SK-N-SH (cell line): ENCODE measurements at regions not wholly inside any gene's neighbourhood (a gene's known extent, or its start where the extent isn't known, plus 50 kb on each side); places are given as distances from the start of the nearest gene placed in this dataset.

Source experiments
- CHD2 ChIP-seq: fragments of 150-350 bp; IDR thresholded peaks from 2 replicates; pipeline ENCODE4 v1.6.1; 2018; ENCODE audit warnings: low read length; ENCODE audit not compliant: partially characterized antibody
- ELF1 ChIP-seq: IDR thresholded peaks from 2 replicates; pipeline ENCODE4 v1.4.0; 2012
- FOXM1 ChIP-seq: IDR thresholded peaks from 2 replicates; pipeline ENCODE4 v1.4.0; 2012; ENCODE audit warnings: low read depth, mild to moderate bottlenecking
- GABPA ChIP-seq: IDR thresholded peaks from 2 replicates; pipeline ENCODE4 v1.4.0; 2012; ENCODE audit warnings: low read depth, mild to moderate bottlenecking
- IRF3 ChIP-seq: fragments of 150-350 bp; IDR thresholded peaks from 2 replicates; pipeline ENCODE4 v1.6.1; 2016; ENCODE audit warnings: mild to moderate bottlenecking, low read depth, low read length
- JUND ChIP-seq: IDR thresholded peaks from 2 replicates; pipeline ENCODE4 v1.4.0; 2012
- MXI1 ChIP-seq: IDR thresholded peaks from 2 replicates; pipeline ENCODE4 v1.6.1; 2012; ENCODE audit warnings: mild to moderate bottlenecking, low read depth, low read length, improper control_type of control experiment
- NRF1 ChIP-seq: IDR thresholded peaks from 2 replicates; pipeline ENCODE4 v1.6.1; 2012; ENCODE audit warnings: low read depth, mild to moderate bottlenecking, low read length
- PBX3 ChIP-seq: IDR thresholded peaks from 2 replicates; pipeline ENCODE4; 2012
- RAD21 ChIP-seq: IDR thresholded peaks from 2 replicates; pipeline ENCODE4 v1.6.1; 2012; ENCODE audit warnings: mild to moderate bottlenecking, low read length
- RCOR1 ChIP-seq: fragments of 150-350 bp; IDR thresholded peaks from 2 replicates; pipeline ENCODE4 v1.6.1; 2017; ENCODE audit warnings: antibody characterized with exemption, low read length
- RFX5 ChIP-seq: IDR thresholded peaks from 2 replicates; pipeline ENCODE4 v1.6.1; 2012; ENCODE audit warnings: mild to moderate bottlenecking, improper control_type of control experiment, low read length
- SMC3 ChIP-seq: IDR thresholded peaks from 2 replicates; pipeline ENCODE4 v1.6.1; 2012; ENCODE audit warnings: low read depth, low read length, improper control_type of control experiment
- TAF1 ChIP-seq: IDR thresholded peaks from 2 replicates; pipeline ENCODE4 v1.6.1; 2012; ENCODE audit warnings: low read depth, mild to moderate bottlenecking, low read length, moderate library complexity, borderline replicate concordance
- TCF12 ChIP-seq: IDR thresholded peaks from 2 replicates; pipeline ENCODE4 v1.4.0; 2012
- TEAD4 ChIP-seq: IDR thresholded peaks from 2 replicates; pipeline ENCODE4 v1.4.0; 2012; ENCODE audit warnings: mild to moderate bottlenecking, borderline replicate concordance; ENCODE audit not compliant: insufficient read depth
- YY1 ChIP-seq: IDR thresholded peaks from 2 replicates; pipeline ENCODE4 v1.4.0; 2012; ENCODE audit warnings: low read depth, mild to moderate bottlenecking
- TF ChIP-seq, protein P1 (sequence below): fragments of 150-350 bp; IDR thresholded peaks from 2 replicates; pipeline ENCODE4 v1.6.1; 2017; ENCODE audit warnings: antibody characterized with exemption, low read length, low read depth, borderline replicate concordance
- TF ChIP-seq, protein P2 (sequence below): IDR thresholded peaks from 2 replicates; pipeline ENCODE4 v1.4.0; 2012; ENCODE audit warnings: low read depth
- TF ChIP-seq, protein P3 (sequence below): fragments of 200-600 bp; sonication (generic); IDR thresholded peaks from 2 replicates; pipeline ENCODE4 v1.6.1; 2017; ENCODE audit warnings: antibody characterized with exemption, mild to moderate bottlenecking, moderate library complexity
- TF ChIP-seq, protein P4 (sequence below): IDR thresholded peaks from 2 replicates; pipeline ENCODE4 v1.6.1; 2012; ENCODE audit warnings: mild to moderate bottlenecking, low read depth, low read length, moderate library complexity

DNA sequence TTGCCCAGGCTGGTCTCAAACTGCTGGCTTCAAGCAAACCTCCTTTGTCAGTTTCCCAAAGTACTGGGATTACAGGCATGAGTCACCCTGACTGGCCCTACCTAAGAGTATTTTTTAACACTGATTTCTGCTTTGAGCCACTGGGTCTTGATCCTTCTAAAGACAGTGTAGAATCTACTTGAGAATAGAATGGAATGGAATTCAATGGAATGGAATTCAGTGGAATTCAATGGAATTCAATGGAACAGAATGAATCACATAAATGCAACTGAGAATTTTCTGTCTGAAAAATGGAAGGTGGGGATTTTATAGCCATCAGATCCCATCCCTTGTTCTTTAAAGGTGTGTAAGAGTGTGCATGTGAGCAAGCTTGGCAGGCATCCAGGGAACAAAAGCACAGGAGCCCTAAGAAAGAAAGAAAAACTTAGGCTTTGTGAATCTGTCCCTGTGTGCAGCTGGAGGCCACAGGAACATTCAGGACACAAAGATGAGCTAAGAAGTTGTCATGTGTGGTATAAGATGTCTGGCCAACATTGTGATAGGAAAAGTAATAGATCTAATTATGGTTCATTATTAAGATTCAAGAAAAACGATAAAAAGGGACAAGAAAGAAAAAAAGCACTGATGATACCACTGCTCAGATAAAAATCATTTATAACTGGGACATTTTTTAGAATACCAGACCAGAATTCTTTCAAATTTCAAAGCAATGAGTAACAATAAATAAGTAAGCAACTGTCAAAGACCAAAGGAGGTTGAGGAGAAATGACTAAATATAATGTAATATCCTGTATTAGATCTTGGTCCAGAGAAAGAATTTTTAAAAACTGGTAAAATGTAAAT is 681.0 kb upstream of the GJE1 start (continued):
- TF ChIP-seq IRF3 (no peak), NRF1 (no peak), RCOR1 (no peak), TEAD4 (peak; percentile 9; the same call in 1 of the 2 replicates), FOXM1 (0 out of 2 replicates have a peak, but pooled peaks have one; percentile 46), CHD2 (no peak), YY1 (no peak), SMC3 (no peak), TCF12 (peak; percentile 32), GABPA (no peak), PBX3 (peak; percentile 62), RAD21 (no peak), TAF1 (no peak), RFX5 (no peak), MXI1 (no peak), ELF1 (no peak), JUND (peak; percentile 77)
- TF ChIP-seq, protein P1, sequence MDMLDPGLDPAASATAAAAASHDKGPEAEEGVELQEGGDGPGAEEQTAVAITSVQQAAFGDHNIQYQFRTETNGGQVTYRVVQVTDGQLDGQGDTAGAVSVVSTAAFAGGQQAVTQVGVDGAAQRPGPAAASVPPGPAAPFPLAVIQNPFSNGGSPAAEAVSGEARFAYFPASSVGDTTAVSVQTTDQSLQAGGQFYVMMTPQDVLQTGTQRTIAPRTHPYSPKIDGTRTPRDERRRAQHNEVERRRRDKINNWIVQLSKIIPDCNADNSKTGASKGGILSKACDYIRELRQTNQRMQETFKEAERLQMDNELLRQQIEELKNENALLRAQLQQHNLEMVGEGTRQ: no peak
- TF ChIP-seq, protein P2, sequence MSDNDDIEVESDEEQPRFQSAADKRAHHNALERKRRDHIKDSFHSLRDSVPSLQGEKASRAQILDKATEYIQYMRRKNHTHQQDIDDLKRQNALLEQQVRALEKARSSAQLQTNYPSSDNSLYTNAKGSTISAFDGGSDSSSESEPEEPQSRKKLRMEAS: no peak
- TF ChIP-seq, protein P3, sequence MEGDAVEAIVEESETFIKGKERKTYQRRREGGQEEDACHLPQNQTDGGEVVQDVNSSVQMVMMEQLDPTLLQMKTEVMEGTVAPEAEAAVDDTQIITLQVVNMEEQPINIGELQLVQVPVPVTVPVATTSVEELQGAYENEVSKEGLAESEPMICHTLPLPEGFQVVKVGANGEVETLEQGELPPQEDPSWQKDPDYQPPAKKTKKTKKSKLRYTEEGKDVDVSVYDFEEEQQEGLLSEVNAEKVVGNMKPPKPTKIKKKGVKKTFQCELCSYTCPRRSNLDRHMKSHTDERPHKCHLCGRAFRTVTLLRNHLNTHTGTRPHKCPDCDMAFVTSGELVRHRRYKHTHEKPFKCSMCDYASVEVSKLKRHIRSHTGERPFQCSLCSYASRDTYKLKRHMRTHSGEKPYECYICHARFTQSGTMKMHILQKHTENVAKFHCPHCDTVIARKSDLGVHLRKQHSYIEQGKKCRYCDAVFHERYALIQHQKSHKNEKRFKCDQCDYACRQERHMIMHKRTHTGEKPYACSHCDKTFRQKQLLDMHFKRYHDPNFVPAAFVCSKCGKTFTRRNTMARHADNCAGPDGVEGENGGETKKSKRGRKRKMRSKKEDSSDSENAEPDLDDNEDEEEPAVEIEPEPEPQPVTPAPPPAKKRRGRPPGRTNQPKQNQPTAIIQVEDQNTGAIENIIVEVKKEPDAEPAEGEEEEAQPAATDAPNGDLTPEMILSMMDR: no peak
- TF ChIP-seq, protein P4, sequence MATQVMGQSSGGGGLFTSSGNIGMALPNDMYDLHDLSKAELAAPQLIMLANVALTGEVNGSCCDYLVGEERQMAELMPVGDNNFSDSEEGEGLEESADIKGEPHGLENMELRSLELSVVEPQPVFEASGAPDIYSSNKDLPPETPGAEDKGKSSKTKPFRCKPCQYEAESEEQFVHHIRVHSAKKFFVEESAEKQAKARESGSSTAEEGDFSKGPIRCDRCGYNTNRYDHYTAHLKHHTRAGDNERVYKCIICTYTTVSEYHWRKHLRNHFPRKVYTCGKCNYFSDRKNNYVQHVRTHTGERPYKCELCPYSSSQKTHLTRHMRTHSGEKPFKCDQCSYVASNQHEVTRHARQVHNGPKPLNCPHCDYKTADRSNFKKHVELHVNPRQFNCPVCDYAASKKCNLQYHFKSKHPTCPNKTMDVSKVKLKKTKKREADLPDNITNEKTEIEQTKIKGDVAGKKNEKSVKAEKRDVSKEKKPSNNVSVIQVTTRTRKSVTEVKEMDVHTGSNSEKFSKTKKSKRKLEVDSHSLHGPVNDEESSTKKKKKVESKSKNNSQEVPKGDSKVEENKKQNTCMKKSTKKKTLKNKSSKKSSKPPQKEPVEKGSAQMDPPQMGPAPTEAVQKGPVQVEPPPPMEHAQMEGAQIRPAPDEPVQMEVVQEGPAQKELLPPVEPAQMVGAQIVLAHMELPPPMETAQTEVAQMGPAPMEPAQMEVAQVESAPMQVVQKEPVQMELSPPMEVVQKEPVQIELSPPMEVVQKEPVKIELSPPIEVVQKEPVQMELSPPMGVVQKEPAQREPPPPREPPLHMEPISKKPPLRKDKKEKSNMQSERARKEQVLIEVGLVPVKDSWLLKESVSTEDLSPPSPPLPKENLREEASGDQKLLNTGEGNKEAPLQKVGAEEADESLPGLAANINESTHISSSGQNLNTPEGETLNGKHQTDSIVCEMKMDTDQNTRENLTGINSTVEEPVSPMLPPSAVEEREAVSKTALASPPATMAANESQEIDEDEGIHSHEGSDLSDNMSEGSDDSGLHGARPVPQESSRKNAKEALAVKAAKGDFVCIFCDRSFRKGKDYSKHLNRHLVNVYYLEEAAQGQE: no peak
